HG02623 (cell line): ENCODE measurements at regions not wholly inside any gene's neighbourhood (a gene's known extent, or its start where the extent isn't known, plus 50 kb on each side); places are given as distances from the start of the nearest gene placed in this dataset.
"Not testable (repeated sequence)": the region's sequence is repeated elsewhere in the genome, so short reads cannot be mapped to it uniquely, and the experiment has no call there.

Experiments
- ATAC-seq: cut with Tn5 transposase; IDR thresholded peaks from one replicate; pipeline ENCODE4 v1.9.1; 2021; ENCODE audit warnings: moderate library complexity; ENCODE audit not compliant: unreplicated experiment

- no peak for ATAC-seq
These were observed 150.9 kb downstream of the HS3ST3B1 start for GRCh38 chr17:14451729-14452191.

DNA sequence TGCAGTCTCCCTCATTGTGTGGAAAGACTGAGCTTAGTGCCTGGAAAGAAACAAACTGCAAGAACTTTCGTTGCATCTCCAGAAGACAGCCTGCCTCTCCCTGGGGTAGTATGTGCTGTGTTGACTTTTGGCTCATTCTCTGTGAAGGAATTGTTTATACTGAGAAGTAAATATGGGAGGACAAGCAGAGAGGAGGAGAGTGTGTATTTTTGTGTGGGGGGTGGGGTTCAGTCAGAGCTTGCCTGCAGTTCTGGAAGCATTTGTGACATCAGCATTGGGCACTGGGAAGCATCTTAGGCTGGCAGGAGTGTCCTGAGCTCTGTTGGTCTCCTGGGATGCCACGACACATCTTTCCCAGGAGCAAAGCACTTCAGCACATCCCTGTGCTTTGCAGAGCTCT is 147.9 kb downstream of the HS3ST3B1 start:
- ATAC-seq: no peak

DNA sequence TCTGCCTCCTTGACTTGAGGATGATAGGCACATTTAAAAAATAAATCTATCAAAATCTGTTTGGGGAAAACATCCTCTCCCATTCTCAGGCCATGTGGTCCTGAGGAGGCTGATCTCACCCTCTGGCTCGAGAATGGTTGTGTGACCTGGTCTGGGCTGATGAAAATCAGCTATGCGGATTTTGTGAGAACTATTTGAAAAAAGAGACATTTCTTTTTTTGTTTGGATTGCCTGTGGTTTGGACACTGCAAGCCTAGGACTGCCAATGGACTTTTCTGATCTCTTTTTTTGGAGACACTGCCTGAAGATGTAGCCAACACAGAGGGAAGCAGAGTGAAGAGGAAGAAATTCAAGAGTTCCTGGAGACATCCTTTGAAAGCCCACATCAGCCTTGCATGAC is 145.9 kb downstream of the HS3ST3B1 start:
- ATAC-seq: no peak

- no peak for ATAC-seq
These were observed 144.0 kb downstream of the HS3ST3B1 start for GRCh38 chr17:14444915-14445314.

- ATAC-seq: no peak
These were observed 142.1 kb downstream of the HS3ST3B1 start for GRCh38 chr17:14442798-14443528.

- no peak for ATAC-seq
These were observed 136.3 kb downstream of the HS3ST3B1 start for GRCh38 chr17:14437176-14437575.

DNA sequence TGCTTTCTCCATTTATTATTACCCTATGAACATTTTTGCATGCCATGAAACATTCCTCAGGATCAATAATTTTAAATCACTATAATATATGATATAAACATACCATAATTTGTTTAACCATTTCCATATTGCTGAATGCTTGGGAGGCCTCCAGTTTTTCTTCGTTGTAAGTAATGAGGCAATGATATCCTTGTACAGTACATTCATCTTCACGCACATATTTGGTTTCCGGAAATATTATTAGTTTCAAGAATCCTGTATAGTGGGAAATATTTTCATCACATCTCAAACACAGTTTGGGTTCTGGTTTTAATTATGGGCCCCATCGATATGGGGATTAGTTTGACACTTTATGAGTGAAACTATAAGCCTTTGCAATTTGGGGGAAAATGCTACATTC is 135.4 kb downstream of the HS3ST3B1 start:
- no peak for ATAC-seq

- ATAC-seq: peak; percentile 73
These were observed 133.6 kb downstream of the HS3ST3B1 start for GRCh38 chr17:14434506-14434905.

- ATAC-seq: no peak
These were observed 131.2 kb downstream of the HS3ST3B1 start for GRCh38 chr17:14432079-14432478.

GRCh38 chr17:14429084-14429483 is 128.2 kb downstream of the HS3ST3B1 start:
- peak; percentile 25 for ATAC-seq

DNA sequence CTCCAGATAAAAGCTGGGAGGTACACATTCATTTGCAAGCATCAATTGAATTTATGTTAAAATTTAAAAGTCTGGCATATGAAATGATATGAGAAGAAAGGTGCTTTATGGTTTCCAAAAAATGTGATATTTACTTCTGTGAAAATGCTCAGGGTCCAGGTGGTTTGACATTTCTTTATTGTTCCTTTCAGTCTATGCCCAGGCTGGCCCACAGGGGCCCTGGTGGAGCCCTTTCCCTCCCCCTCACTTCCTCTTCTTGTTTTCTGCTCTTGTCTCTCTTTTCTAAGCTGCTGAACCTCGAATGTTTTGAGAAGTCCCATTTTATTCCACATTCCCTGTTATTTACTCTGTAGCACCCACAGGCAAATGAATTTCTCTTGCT is 127.8 kb downstream of the HS3ST3B1 start:
- no peak for ATAC-seq

DNA sequence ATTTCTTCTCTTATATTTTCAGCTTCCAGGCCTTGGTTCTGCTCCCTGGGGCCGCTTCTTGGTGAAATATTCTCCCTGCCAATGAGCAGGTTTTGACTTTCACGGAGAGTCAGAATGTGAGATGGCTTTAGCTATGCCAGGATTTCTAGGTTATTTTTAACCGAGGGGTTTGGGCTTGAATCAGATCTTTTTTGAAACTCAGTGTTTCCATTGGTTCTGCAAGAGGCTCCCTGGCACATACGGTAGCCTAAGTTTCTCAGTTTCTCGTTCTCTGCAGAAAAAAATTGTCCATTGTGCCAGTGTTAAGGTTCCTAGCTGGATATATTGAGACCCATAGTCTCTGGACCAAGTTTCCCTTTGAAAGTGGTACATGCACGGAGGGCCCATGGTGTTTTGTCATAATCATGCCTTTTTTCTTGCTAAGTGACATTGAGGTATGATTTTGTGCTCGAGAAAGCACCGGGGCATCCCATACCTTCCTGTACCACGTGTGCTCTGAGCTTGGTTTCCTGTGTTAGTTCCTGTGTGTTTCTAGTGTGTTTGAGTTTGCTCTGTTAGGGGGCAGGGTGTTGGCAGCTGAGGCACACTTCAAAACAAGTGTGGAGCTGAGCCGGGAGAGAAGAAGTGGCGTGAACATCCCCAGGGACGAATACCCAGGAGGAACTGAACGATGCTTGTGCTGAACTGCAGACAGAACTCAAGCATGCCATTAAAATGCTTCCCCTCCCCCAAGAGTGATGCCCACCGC is 127.2 kb downstream of the HS3ST3B1 start:
- ATAC-seq: no peak

- not testable (repeated sequence) for ATAC-seq
These were observed 122.3 kb downstream of the HS3ST3B1 start for GRCh38 chr17:14423156-14423555.

DNA sequence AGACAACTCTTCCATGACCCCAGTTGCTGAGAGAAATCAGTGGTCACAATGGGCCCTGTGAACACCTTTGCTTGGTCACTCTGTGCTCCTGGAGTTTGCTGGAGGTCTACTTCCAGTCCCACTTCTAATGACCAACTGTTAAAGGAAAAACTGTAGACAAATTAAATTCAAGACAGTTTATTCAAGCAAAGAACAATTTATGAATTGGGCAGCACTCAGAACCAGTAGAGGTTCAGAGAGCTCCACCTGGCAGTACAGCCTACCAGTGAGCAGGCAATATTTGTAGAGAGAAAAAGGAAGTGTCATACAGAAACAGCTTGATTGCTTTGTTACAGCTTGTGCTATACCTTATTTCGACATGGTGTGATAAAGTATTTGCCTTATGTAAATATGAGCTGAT is 116.5 kb downstream of the HS3ST3B1 start:
- no peak for ATAC-seq

- ATAC-seq: no peak
These were observed 108.4 kb downstream of the HS3ST3B1 start for GRCh38 chr17:14409292-14409691.

DNA sequence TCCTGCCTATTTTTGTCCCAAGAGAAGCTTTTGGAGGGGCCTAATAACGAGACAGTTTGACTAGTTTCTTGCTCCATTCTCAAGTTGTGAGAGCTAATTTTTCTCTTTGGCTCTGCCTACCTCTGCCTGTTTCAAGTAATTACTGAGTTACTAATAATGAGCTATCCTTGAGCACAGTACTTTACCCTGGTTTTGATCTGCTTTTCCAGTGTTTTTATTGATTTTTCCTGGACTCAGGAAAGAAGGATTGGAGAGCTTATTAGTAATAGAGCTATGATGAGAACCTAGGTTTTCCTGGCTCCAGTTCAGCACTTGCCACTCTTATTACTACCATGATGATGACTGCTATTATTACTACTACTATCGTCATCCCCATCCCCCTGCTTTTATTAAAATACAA is 106.7 kb downstream of the HS3ST3B1 start:
- ATAC-seq: no peak

DNA sequence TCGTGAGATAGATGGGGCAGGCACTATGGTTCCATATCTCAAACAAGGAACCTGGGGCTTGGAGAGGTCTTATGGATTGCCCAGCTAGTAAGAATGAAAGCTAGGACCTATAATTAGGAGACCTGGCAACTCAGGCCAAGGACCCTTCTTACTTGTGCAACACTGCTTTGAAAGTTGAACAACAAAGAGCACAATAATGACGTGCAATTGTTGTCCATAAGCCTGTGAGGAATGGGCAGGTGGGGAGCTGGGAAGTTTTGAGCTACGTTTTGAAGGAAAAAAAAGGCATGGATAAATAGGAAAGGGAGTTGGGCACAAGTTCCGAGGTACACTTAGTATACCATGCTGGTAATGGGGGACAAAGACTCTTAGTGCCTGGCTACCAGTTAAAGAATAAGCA is 104.3 kb downstream of the HS3ST3B1 start:
- ATAC-seq: no peak
